GM21381 (cell line): ENCODE measurements at regions not wholly inside any gene's neighbourhood (a gene's known extent, or its start where the extent isn't known, plus 50 kb on each side); places are given as distances from the start of the nearest gene placed in this dataset.
"Not testable (repeated sequence)": the region's sequence is repeated elsewhere in the genome, so short reads cannot be mapped to it uniquely, and the experiment has no call there.

Experiments used
- ATAC-seq: cut with Tn5 transposase; IDR thresholded peaks from one replicate; pipeline ENCODE4 v1.9.1; 2021; ENCODE audit warnings: mild to moderate bottlenecking, moderate library complexity; ENCODE audit not compliant: unreplicated experiment

GRCh38 chr12:88684170-88684569 lies 103.9 kb upstream of the KITLG start:
- no peak for ATAC-seq

GRCh38 chr12:88683628-88684027 lies 103.4 kb upstream of the KITLG start:
- ATAC-seq = no peak

GRCh38 chr12:88681271-88681670 lies 101.0 kb upstream of the KITLG start:
- ATAC-seq = no peak

GRCh38 chr12:88677464-88677863 lies 97.2 kb upstream of the KITLG start:
- no peak for ATAC-seq

GRCh38 chr12:88667615-88668014 lies 87.3 kb upstream of the KITLG start:
- ATAC-seq = not testable (repeated sequence)

- no peak for ATAC-seq
Measured at GRCh38 chr12:88665071-88665470, 84.8 kb upstream of the KITLG start.

- no peak for ATAC-seq
Measured at GRCh38 chr12:88662961-88663360, 82.7 kb upstream of the KITLG start.

GRCh38 chr12:88662093-88662492 lies 81.8 kb upstream of the KITLG start:
- no peak for ATAC-seq

- ATAC-seq = no peak
Measured at GRCh38 chr12:88658009-88658408, 77.7 kb upstream of the KITLG start.

GRCh38 chr12:88650715-88651114 lies 70.4 kb upstream of the KITLG start:
- ATAC-seq = no peak

GRCh38 chr12:88648625-88649024 lies 68.4 kb upstream of the KITLG start:
- ATAC-seq = no peak

- ATAC-seq = no peak
Measured at GRCh38 chr12:88646824-88647223, 66.6 kb upstream of the KITLG start.

- ATAC-seq = no peak
Measured at GRCh38 chr12:88645816-88646215, 65.5 kb upstream of the KITLG start.

GRCh38 chr12:88644946-88645702 lies 64.9 kb upstream of the KITLG start:
- no peak for ATAC-seq

- no peak for ATAC-seq
Measured at GRCh38 chr12:88643685-88644084, 63.4 kb upstream of the KITLG start.

- no peak for ATAC-seq
Measured at GRCh38 chr12:88642675-88643431, 62.6 kb upstream of the KITLG start.

GRCh38 chr12:88638966-88639760 lies 58.9 kb upstream of the KITLG start:
- no peak for ATAC-seq

- ATAC-seq = no peak
Measured at GRCh38 chr12:88638388-88638787, 58.1 kb upstream of the KITLG start.

GRCh38 chr12:88634008-88634407 lies 53.7 kb upstream of the KITLG start:
- no peak for ATAC-seq

- ATAC-seq = no peak
Measured at GRCh38 chr12:88633312-88633711, 53.0 kb upstream of the KITLG start.

- ATAC-seq = no peak
Measured at GRCh38 chr12:88630561-88630960, 50.3 kb upstream of the KITLG start.
